T-helper 1 cell (primary cell): ENCODE measurements at regions not wholly inside any gene's neighbourhood (a gene's known extent, or its start where the extent isn't known, plus 50 kb on each side); places are given as distances from the start of the nearest gene placed in this dataset.
"Not testable (repeated sequence)": the region's sequence is repeated elsewhere in the genome, so short reads cannot be mapped to it uniquely, and the experiment has no call there.

ENCODE experiments used
- DNase-seq, 5 donors: peaks; one replicate each; pipeline ENCODE4 v3.0.0-alpha.2; 2012 to 2020

DNA sequence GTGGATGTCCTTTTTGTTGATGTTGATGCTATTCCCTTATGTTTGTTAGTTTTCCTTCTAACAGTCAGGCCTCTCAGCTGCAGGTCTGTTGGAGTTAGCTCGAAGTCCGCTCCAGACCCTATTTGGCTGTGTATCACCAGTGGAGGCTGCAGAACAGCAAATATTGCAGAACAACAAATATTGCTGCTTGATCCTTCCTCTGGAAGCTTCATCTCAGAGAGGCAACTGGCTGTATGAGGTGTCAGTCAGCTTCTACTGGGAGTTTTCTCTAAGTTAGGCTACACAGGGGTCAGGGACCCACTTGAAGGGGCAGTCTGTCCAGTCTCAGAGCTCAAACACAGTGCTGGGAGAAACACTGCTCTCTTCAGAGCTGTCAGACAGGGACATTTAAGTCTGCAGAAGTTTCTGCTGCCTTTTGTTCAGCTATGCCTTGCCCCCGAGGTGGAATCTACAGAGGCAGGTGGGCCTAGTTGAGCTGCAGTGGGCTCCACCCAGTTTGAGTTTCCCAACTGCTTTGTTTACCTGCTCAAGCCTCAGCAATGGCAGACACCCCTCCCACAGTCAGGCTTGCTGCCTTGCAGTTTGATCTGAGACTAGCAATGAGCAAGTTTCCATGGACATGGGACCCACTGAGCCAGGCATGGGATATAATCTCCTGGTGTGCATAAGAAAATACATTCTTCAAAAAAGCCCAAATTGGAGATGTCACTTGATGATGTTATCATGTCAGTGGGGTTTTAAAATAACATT is 99.5 kb downstream of the KDM5D start:
- DNase-seq = no peak

DNA sequence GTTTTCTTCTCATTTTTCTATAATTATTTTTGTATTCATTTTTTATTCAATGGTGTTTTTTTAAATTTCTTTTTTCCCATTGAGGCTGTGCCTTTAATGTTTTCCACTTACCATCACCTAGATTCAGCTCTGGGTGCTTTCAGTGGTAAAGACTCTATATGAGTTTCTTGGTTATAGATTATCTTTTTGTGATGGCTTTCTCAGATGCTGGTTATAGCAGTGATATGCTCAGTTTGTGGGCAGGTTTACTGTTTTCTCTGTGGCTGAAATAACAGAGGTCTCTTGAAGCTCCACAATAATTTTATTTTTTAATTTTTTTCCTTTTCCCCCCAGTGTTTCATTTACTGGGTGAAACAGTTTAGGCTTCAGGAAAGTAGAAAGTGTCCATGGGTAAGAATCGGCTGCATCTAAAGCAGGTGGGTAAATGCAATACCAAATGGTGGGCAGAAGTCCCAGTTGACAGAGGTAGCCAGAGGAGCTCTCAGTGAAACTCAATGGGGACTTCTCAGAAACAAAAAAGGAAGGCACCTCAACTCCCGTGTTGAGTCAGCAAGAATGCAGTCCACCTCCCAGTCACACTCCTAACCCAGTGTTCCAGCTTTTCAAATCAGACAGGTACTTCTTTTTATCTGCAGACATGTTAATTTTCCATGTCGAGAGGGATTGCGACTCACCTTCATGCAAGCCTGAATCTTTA is 106.7 kb downstream of the KDM5D start:
- DNase-seq = no peak

- no peak for DNase-seq
Observed at GRCh38 chrY:19628926-19629325, 115.6 kb downstream of the KDM5D start.

DNA sequence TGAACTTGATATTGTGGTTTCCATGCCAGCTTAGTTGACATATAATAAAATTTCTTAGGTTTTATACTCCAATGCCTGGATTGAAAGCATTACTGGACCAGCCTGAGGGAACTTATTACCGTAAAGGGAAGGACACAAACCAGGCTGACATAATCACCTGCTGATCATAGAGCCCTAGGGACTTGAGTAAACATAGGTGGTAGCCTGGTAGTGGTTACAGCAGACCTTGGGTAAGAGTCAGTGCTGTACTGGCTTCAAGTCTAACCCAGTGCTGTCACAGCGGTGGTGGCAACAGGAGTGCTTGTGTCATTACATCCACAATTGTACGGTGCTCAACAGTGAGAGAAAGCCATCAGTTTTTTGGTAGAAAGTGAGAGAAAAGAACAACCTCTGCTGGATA is 122.1 kb downstream of the KDM5D start:
- no peak for DNase-seq

- DNase-seq = no peak
Observed at GRCh38 chrY:19621756-19622155, 122.8 kb downstream of the KDM5D start.

GRCh38 chrY:19601113-19601512 is 143.4 kb downstream of the KDM5D start:
- DNase-seq = no peak

DNA sequence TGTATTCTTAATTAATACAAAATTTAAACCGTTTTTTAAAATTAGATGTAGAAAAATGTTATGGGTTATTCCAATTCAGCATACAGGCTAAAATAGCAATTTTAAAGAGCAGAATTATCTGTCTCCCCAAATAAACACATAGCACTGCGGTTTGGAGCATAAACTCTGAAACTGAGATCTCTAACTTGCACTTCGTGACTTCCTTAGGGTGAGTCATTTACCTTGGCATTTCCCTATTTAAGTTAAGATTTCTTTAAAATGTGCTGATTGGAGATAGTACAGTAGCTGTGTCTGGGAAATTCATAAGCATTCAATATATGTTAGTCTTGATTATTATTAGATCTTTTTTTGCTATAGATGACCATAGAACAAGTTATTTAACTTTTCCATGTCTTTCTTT is 143.8 kb downstream of the KDM5D start:
- no peak for DNase-seq

DNA sequence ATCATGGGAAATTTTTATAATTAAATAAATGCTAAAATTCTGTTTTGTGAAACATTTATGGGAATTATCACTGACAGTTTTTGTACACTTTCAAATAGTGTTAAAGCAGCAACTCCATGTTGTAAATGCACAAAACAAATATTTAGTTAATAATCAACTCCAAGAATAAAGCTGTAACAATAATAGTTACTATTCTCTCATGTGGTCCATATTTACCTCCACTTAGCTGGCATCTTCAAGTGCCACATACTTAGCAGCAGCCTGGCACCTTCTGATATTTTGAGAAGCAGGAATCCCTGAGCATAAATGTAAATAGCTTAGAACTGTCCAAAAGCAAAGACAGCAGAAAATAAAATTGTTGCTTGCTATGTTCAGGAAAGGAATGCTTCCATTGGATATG is 154.3 kb downstream of the KDM5D start:
- no peak for DNase-seq

- DNase-seq = no peak
Observed at GRCh38 chrY:19589664-19590063, 154.9 kb downstream of the KDM5D start.

DNA sequence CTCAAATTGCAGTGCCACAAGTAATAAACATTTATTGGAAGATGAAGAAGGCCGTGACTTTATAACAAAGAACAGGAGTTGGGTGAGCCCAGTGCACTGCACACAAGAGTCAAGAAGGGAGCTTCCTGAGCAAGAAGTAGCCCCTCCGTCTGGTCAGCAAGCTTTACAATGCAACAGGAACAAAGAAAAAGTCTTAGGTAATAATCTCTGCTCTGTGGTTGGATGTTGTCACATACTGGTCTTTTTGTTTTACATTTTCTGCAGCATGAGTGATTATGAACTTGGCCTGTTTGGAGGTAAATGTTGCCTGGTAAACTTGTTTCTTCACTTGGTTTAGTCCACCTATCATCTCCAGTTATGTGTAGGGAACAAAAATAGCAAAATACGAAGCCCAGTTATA is 157.2 kb downstream of the KDM5D start:
- no peak for DNase-seq

DNA sequence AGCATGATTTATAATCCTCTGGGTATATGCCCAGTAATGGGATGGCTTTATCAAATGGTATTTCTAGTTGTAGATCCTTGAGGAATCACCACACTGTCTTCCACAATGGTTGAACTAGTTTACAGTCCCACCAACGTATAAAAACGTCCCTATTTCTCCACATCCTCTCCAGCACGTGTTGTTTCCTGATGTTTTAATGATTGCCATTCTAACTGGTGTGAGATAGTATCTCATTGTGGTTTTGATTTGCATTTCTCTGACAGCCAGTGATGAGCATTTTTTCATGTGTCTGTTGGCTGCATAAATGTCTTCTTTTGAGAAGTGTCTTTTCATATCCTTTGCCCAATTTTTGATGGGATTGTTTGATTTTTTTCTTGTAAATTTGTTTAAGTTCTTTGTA is 163.5 kb downstream of the KDM5D start:
- DNase-seq = not testable (repeated sequence)

DNA sequence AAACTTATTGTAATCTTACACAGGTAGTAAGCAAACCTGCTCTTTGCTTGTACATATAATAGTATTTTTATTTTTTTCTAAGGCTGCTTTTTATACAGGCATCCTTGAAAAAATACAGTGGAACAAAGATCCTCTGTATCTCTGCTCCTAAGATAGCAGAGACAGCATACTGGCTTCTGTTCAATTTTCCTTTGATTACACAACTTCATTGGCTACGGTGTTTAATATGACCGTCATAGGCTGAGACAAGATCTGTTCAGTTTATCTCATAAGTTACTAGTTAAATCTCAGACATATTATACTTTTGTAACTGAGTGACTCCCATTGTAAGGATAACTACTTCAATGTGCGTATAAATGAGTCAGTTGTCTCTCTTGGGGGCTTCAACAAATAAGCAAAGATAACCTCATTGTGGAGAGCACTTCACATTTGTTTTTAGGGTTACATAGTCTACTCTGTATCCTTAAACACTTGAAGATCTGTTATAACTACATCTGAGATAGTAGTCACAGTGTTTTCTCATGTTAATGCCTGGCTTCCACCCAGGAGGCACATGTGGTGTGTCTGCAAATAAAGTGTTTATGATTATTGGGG is 166.1 kb downstream of the KDM5D start:
- DNase-seq = no peak

- DNase-seq = no peak
Observed at GRCh38 chrY:19577250-19577649, 167.3 kb downstream of the KDM5D start.

GRCh38 chrY:19574939-19575338 is 169.6 kb downstream of the KDM5D start:
- DNase-seq = no peak

GRCh38 chrY:19573646-19574045 is 170.9 kb downstream of the KDM5D start:
- DNase-seq = no peak

GRCh38 chrY:19570999-19571398 is 173.5 kb downstream of the KDM5D start:
- no peak for DNase-seq

GRCh38 chrY:19567943-19568342 is 176.6 kb downstream of the KDM5D start:
- DNase-seq = no peak

DNA sequence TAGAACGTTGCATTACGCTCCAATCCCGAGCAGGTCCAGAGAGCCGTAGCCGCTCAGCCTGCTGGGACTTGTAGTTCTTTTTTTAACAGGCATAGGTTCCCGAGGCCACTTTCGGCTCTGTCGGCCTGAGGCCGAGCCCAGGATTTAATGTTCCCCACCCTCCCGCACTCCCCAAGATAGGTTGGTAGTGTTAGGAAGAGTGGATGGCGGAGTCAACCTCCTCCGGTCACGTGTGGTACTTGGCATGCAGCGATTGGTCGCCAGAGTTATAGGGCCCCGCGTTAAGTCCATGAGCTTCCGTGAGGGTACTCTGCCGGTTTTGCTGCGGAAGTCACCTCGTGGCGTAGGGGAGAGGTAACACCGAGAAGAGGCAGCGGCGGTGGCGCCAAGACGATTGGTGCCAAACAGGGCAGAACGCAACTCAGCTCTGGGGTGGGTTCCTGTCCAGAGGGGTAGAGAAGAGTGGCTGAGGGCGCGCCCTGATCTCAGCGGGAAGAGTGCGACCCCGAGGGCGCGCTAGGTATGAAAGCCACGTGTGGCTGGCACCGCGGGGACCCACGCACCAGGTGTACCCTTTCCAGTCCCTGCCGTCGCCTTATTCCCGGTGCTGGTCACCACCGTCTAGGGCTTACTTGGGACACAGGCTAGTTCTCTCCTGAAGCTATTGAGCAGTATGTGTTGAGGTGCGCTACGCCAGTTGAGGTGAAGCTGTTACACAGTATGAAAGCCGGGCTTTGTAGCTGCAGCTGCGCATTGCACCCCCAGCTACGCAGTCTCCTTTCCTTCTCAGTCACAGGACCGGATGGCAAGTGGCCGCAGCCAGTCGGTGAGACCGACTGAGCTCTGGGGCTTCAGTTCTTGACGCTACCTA is 177.2 kb downstream of the KDM5D start:
- peak in 4 of 5 donors; percentile 65 to 78 (median 70) for DNase-seq

DNA sequence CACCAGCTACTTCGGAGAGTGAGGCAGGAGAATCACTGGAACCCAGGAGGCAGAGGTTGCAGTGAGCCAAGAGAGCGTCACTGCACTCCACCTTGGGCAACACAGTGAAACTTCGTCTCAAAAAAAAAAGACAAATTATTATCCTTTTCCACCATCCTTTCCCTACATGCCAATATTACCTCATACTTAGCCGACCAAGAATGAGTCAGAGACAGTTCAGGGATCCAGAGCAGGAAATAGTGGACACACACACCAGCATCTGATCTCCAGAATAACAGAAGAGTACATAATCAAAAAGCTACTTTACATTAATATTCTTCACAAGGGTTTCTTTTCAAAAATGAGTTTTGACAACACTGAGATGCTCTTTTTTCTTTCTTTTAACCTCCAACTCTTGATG is 185.4 kb downstream of the KDM5D start:
- DNase-seq = no peak

DNA sequence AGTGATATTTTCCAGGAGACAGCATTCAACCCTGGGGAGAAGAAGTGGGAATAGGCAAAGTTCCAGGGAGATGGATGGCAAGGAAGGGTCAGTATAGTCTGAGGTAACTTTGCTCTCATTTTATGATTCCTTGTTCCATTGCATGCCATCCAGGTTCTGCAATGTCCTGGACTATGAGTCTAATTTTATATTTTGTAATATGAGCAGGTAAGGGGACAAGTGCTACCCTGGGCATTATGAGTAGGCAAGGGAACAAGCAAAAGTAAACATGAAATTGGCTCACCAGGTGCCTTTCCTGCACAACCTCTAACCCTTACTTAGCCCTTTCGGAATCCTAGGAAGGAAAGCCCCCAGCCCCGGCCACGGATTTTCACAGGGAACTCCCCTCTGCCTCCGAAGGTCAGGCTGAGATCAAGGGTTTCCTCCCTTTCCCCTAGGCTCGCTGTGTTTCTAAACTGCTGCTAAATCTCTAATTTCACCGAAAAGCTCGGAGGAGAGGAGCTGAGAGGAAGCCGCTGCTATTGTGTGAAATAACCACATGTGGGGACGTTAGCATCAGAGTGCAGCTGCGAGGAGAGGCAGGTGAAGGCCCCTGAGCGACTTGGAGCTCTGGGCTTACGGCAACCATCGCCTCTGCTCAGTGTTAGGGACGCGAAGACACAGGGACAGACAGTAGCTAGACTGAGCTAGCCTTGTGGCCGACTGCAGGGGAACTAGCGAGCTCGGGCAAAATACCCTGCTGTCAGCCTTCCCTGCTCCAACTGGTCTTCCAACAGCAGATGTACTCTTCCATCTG is 194.7 kb downstream of the KDM5D start:
- DNase-seq = no peak

- DNase-seq = no peak
Observed at GRCh38 chrY:19541475-19542306, 202.8 kb downstream of the KDM5D start.
